ENCODE measurements at regions not wholly inside any gene's neighbourhood (a gene's known extent, or its start where the extent isn't known, plus 50 kb on each side); places are given as distances from the start of the nearest gene placed in this dataset.

DNA sequence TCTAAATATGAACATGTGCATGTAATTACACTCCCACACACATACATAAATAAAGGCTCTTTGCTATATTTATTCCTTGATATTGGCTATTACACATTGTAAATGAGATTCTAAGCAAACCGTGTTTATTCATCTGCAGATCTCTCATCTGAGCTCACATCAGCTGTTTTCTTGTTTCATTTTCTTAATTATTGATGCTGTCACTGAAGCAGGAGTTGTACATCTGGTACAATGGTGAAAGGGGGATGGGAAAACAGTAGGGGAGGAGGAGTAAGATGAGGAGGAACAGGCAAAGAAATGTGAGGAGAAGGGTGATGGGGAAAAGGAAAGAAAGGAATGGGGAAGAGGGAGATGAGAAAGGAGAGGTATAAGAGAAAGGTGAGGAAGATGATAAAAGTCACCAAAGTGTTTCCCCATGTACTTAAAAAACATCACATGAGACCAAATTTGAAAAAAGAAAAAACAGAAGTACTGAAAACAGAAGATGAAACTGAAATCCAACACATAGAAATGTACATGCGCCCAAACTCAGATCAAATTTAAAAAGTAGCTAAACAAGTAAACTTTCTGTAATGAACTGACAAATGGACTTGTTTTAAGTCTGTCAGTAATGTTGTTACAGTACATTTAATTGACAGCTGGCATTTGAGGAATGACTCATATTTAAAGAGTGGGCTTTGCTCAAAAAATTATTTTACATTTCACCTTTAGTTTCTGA, 472.2 kb downstream of the ARL4A start:
- DNase-seq, result no peak

- DNase-seq, result no peak
These were observed 473.7 kb downstream of the ARL4A start for GRCh38 chr7:13161125-13161524.

GRCh38 chr7:13165854-13166253, 478.4 kb downstream of the ARL4A start:
- no peak for DNase-seq

GRCh38 chr7:13166801-13167200, 479.4 kb downstream of the ARL4A start:
- no peak for DNase-seq

GRCh38 chr7:13169356-13169755, 481.9 kb downstream of the ARL4A start:
- DNase-seq, result no peak

GRCh38 chr7:13174991-13175390, 487.6 kb downstream of the ARL4A start:
- no peak for DNase-seq

DNA sequence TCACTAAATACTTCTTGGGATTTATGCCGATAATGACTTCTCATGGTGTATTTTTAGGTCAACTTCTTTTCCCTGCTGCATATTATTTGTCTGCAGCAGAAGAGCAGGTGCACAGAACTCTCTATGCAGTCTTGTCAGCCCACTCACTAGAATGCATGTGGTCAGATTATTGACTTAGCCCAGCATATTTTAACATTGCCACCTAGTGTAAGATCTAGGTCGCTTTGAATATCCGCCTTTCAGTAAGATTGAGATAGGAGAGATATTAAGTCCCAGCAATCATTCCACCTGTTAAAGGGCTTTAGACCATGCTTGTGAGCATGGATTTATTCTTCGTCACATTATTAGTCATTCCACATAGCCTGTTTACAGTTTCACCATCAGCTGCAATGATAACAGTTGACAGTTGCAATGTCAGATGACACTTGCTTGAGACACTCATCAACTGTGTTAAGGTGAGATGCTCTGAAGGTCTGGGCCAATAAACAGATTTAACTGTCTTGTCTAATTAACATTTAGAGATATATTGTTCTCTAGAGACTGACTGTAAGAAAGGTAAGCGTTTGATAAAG, 491.7 kb downstream of the ARL4A start:
- DNase-seq, result peak in 1 of 2 experiments; percentile 41

DNA sequence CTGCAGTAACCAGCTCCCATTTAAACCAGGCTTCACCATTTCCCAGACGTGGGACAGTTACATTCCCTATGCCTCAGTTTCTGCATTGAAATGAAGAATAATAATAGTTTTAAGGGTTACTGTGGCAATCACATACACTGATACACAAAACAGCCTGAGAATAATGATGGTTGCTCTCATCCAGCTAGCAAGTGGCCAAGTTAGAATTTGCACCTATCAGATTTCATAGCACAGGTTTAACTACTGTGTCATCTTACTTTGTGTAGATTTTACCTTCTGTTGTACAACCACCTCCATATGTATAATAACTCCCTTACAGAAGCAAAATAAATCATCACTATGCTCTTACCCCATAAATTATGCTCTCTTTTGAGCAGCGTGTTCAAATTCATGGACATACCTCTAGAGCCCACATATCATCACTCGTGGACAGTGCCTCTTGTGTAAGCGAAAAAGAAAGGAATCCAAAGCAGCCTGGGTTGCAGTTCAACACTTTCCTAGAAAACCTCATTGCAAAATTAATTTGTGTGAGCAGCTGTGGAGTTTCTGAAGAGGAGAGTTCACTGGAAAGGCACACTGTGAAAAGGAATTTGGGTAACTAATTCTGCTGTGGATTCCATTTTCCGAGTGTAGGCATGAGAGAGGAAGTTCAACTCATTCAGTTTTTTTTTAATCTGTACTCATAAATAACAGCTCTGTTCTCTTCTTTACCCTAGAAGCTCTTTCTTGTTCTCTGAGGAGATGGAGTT, 492.5 kb downstream of the ARL4A start:
- DNase-seq, result peak in 1 of 2 experiments; percentile 23

DNA sequence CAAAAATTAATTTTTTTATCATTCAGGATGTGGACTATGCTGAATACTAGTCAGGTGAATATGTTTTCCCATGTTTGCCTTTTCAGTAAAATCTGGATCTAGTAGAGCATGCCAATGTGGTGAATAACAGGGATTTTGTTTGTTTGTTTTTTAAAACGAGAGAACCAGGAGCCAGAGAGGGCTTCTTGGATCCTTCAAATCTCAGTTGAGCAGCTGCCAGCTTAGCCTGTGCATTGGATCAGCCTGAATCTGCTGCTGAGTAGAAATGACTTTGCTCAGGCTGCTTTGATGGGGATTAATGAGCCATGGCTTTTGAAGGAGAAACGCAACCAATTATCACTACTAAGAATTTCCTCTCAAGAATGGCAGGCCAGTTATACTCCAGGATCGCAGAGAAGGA, 493.8 kb downstream of the ARL4A start:
- peak; percentile 61 to 86 for DNase-seq

- no peak for DNase-seq
These were observed 497.7 kb downstream of the ARL4A start for GRCh38 chr7:13185139-13185538.

- no peak for DNase-seq
These were observed 500.9 kb downstream of the ARL4A start for GRCh38 chr7:13188236-13188805.

GRCh38 chr7:13188922-13189321, 501.5 kb downstream of the ARL4A start:
- DNase-seq, result no peak

DNA sequence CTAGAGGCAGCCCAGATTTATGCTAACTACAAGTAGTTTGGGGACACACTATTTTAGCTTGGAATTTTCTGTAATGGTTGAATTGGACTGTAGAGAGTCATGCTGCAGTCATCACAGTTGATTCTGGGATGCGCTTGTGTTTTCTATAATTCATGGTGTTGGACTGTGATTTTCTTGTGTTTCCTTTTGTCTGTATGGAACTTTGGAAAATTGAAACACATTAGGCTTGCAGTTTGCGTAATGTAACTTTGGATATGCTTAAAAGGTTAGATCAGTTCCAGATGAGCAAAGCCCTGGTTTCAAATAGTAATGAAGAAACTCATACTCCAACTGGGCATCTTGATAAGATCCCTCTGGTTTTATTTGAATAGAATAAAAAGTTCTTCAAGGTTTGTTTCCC, 502.2 kb downstream of the ARL4A start:
- no peak for DNase-seq

GRCh38 chr7:13197501-13197900, 510.1 kb downstream of the ARL4A start:
- no peak for DNase-seq

DNA sequence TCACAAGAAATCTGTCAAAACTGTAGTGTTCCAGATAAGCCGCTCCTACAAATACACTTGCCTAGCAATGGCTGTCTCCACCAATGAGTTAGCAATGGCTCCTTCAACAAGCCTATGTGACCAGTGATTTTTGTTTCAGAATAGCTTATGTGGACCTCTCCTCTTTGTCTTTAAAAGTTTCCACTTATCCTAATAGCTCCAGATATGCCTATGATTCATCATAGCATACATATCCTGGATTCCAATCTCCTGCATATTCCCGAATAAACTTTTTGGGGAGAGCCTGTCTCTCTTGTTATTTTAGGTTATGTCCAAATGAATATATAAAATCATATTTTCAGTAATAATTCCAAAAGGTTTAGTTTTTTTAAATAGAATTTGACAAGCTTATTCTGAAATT, 510.6 kb downstream of the ARL4A start:
- no peak for DNase-seq

- DNase-seq, result no peak
These were observed 511.3 kb downstream of the ARL4A start for GRCh38 chr7:13198727-13199126.

- DNase-seq, result no peak
These were observed 514.2 kb downstream of the ARL4A start for GRCh38 chr7:13201628-13202027.

DNA sequence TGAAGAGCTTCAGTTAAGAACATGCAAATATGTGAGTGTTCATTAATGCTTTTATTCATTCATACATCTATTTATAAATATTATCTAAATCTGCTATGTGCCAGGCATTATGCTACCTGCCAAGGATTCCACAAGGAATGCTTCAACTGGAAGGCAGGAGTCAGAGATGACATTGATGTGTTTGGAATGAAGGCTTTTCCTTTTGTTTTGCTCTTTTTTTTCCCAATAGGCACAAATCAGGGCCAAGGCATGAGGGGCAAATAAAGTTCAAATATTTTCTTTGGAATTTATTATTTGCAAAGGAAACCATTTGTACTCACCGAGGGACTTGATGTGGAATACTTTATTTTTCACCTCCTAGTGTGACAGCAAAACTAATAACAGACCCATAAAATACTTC, 530.3 kb downstream of the ARL4A start:
- DNase-seq, result no peak

DNA sequence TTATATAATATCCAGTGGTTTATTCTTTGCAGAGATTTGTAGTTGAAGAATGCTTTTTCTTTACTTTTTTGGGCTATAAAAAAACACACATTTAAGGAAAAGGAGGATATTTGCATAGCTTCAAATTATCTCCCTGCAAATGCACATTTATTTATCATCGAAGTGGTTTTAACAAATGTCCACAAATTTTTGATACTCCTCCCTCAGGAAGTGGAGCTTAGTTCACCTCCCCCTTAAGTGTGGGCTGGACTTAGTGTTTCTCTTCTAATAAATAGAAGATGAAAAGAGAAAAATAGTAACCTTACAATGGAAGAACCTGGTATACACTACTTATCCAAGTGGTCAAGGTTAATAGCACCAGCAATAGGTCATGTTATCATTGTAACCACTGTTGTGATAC, 537.6 kb downstream of the ARL4A start:
- no peak for DNase-seq

DNA sequence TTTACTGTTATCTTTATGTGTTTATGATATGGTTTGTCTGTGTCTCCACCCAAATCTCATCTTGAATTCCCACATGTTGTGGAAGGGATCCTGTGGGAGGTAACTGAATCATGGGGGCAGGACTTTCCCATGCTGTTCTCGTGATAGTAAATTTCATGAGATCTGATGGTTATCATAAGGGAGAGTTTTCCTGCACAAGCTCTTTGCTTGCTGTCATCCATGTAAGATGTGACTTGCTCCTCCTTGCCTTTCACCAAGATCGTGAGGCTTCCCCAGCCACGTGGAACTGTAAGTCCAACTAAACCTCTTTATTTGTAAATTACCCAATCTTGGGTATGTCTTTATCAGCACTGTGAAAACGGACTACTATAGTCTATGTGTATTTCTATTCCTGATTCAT, 539.0 kb downstream of the ARL4A start:
- no peak for DNase-seq

GRCh38 chr7:13231216-13231615, 543.8 kb downstream of the ARL4A start:
- DNase-seq, result no peak

DNA sequence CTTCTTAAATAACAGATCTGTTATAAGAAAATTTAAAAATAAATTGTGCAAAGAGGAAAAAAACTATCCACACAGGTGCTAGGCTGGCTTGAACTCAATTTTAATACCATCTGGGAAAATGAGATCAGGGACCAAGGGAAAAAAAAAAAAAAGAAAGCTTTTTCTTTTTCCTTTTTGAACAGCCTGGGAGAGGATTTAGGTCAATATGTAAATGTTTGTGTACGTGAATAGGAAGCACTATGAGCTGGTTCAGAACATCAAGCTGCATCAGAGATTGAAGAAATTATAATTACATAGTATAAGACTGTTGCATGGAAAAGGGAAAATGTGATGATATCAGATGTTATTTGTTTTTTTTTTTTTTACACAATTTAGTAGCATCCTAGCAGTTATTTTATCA, 548.0 kb downstream of the ARL4A start:
- DNase-seq, result no peak

DNA sequence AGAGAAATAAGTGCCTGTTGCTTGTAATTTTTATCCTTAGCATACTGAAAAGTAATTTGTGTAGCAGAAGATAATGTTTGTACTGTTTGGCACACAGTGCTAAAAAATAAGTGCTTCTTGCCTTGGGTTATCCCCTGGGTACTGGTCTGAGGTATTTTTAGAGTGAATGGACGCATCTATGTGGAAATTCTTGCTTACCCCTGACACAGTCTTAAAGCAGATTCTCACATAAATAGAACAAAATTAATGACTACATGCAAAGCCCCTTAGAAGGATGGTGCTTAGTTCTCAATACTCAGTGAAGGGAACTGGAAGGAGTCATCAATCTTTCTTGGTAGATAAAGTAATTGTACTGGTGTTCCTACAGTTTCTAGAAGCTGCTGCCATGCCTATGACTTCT, 548.6 kb downstream of the ARL4A start:
- DNase-seq, result no peak

- DNase-seq, result no peak
These were observed 552.9 kb downstream of the ARL4A start for GRCh38 chr7:13240349-13240748.

Measured in NCI-H524 (cell line).